Esophagus squamous epithelium (tissue), 4 donors: ENCODE measurements at regions not wholly inside any gene's neighbourhood (a gene's known extent, or its start where the extent isn't known, plus 50 kb on each side); places are given as distances from the start of the nearest gene placed in this dataset.

ENCODE experiments used
- CTCF ChIP-seq, 6 experiments: fragments of 450-650 bp in 4 of 6; fragments of 200-600 bp in 2 of 6; sonication (generic) in 2 of 6; IDR thresholded peaks; one replicate each; pipeline ENCODE4 v1.5.1; 2016 to 2019; ENCODE audit warnings: antibody characterized with exemption in 6 of 6, mild to moderate bottlenecking in 4 of 6, moderate library complexity in 4 of 6
- POLR2A ChIP-seq, 4 donors: fragments of 450-650 bp; IDR thresholded peaks; one replicate each; pipeline ENCODE4 v1.6.1; 2017; ENCODE audit warnings: antibody characterized with exemption in 4 of 4, mild to moderate bottlenecking in 4 of 4, moderate library complexity in 3 of 4

GRCh38 chr6:91464201-91464600 is 877.3 kb upstream of the MAP3K7 start:
- no peak for TF ChIP-seq CTCF (IDR thresholded peaks at IDR 0.05)
- no peak for TF ChIP-seq POLR2A (IDR thresholded peaks at IDR 0.05)
